Lung microvascular endothelial cell (primary cell): ENCODE measurements at regions not wholly inside any gene's neighbourhood (a gene's known extent, or its start where the extent isn't known, plus 50 kb on each side); places are given as distances from the start of the nearest gene placed in this dataset.

ENCODE experiments used
- DNase-seq, 2 donors: peaks; one replicate each; pipeline versions ENCODE4 v3.0.0 to v3.0.0-alpha.2; 2010; ENCODE audit warnings: low read depth in 2 of 2

- no peak for DNase-seq
Observed at GRCh38 chr13:111893607-111894443, 173.1 kb upstream of the SOX1 start.

GRCh38 chr13:111895896-111896821 lies 170.8 kb upstream of the SOX1 start:
- no peak for DNase-seq

- DNase-seq = no peak
Observed at GRCh38 chr13:111897178-111897845, 169.6 kb upstream of the SOX1 start.

DNA sequence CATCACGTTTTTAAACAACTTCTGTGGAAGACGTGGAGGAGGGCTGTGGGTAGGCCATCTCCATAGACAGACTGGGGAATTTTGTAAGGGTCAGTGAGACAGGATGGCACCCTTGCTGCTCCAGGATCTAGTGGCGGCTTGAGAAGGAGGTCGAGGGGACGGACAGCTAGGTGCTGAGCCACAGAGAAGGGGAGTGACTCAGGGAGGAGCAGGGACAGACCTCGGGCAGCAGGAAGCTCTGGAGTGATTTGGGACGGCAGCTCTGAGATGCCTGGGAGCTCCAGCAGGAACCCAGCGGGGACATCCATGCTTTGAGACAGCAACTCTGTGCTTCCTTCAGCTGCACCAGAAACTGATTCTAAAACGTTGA lies 169.1 kb upstream of the SOX1 start:
- no peak for DNase-seq

DNA sequence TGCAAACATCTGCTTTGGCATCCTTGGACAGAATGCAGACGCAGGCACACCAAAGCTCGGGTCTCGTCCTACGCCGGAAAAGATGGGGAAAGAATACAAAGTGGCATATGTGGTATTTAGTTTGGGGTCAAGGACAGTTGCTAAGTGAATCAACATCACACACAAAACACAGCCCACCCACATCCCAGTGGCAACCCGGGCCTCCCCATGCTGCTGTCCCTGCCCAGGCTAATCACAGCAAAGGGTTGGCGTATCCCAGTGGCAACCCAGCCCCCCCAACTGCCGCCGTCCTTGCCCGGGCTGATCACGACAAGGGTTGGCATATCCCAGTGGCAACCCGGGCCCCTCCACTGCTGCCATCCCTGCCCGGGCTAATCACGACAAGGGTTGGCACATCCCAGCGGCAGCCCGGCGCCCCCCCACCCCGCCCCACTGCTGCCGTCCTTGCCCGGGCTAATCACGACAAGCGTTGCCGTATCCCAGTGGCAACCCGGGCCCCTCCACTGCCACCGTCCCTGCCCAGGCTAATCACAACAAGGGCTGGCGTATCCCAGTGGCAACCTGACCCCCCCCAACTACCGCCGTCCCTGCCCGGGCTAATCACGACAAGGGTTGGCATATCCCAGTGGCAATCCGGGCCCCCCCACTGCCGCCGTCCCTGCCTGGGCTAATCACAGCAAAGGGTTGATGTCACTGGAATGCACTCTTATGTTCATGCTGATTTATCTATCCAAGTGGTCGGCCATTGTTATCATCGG lies 167.8 kb upstream of the SOX1 start:
- no peak for DNase-seq

- no peak for DNase-seq
Observed at GRCh38 chr13:111899714-111900389, 167.1 kb upstream of the SOX1 start.

DNA sequence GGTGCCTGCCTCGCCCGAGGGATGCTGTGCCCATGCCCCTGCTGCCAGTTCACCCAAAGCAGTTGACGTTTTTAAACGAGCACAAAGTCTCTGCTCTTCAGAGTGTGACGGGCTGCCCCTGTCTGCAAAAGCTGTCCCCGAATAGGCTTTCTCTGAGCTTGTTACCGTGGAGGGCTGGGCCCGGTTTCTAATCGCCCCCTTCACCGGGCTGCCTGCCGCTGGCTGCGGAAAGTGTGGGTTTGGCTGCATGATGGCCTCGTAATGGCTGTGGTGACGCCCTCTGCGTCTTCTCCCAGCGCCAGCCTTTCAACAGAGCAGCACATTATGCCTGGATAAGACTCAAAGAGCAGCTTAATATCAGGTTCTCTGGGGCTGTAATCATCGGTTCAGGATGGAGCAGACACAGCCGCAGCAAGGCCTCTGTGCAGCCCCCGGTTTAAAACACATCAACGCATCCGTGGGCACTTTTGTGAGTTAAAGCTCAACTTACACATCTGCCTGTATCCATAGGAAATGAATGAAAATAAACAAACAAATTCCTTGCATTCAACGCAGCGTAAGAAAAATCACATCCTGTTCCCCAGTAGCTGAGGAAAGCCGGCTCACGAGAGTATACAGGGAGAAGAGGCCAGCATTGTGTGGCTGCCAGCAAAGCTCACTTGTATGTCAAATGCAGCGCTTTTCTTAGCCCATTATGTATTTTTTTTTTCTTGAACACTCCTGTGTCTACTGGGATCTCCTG lies 166.4 kb upstream of the SOX1 start:
- no peak for DNase-seq

DNA sequence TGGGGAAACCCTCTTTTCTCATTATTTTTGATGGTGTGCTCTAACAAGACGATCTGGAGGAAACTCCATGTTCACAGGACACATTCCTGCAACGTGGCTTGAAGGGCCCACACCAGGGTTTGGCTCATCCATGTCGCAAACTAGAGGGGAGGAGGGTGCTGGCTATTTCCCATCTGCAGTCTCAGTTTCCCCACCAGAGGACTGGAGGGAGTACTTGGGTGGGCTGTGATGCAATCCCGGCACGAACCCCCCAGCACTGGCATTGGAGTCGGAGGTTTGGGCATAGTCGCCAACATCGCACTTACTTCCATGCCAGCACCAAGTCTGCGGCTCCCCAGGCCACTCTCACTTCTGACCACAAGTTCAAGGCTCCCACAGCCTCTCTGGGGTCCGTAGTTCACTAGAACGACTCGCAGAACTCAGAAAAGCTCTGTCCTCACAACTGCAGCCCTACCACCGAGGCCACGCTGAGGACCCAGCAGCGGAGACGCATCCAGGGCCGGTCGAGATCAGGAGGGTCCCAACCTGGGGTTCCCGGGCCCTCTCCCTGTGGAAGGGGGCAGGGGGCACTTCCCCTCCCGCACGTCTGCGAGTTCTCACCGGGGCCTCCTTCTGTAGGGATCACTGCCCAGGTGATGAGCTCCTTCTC lies 165.6 kb upstream of the SOX1 start:
- DNase-seq = no peak

DNA sequence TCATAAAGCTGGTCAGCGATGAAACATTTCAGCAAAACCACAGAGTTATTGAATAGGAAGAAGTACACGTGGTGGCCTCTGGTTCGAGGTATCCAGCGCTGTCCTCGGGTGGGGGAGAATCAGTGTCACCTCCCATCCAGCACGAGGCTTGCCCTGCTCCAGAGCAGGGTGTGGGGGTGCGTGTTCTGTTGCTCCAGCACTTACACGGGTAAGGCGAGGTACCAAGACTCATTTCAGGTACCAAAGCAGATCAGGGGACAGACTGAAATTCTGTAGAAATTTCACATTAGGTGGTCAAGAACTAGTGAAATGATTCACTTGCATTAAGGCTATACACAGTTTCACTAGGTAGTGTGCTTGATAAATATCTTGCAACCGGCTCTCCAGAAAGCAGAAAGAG lies 164.2 kb upstream of the SOX1 start:
- DNase-seq = no peak

DNA sequence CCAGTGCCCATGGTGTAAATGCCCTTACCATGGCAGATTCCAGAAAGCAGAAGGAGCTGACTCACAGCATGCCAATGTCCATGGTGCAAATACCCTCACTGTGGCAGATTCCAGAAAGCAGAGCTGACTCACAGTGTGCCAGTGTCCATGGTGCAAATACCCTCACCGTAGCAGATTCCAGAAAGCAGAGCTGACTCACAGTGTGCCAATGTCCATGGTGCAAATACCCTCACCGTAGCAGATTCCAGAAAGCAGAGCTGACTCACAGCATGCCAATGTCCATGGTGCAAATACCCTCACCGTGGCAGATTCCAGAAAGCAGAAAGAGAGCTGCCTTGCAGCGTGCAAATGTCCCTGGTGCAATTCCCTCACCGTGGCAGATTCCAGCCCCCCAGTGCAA lies 163.8 kb upstream of the SOX1 start:
- no peak for DNase-seq

DNA sequence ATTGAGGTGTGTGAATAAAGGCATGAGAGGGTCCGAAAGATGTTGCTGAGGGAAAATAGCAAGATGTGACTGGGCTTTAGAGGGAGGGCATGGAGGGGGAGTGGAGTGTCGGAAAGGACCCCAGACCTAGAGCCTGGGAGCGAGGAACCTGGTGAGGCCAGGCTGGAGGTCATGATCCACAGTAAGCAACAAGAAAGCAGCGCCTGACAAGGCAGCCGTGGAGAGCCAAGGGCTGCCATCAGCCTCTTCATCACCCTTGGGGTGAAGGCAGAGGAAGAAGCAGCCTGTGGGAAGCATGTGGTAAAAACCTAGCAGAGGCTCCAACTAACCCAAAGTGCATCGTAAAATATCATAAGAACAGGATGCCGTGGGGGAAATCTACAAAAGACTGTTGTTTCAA lies 162.8 kb upstream of the SOX1 start:
- no peak for DNase-seq

GRCh38 chr13:111904701-111905608 lies 162.0 kb upstream of the SOX1 start:
- DNase-seq = no peak

- DNase-seq = no peak
Observed at GRCh38 chr13:111905609-111905945, 161.4 kb upstream of the SOX1 start.

GRCh38 chr13:111906306-111906705 lies 160.6 kb upstream of the SOX1 start:
- DNase-seq = no peak

DNA sequence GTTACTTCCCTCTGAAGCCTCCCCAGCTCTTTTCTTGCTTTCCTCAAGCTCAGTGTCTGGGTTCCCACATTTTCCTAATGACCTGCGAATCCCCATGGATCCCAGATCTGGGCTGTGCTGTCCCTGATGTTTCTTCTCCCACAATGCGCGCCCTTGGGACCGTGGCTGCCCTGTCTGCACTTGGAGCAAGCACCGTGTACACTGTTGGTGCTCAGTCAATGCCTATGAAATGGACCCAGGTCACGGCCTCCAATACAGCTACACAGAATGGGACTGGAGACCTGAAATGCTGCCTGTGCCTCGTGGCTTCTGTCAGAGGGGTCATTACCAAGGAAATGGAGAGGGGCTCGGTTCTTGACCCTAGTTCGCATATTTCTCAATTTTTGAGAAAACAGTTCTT lies 160.1 kb upstream of the SOX1 start:
- no peak for DNase-seq

DNA sequence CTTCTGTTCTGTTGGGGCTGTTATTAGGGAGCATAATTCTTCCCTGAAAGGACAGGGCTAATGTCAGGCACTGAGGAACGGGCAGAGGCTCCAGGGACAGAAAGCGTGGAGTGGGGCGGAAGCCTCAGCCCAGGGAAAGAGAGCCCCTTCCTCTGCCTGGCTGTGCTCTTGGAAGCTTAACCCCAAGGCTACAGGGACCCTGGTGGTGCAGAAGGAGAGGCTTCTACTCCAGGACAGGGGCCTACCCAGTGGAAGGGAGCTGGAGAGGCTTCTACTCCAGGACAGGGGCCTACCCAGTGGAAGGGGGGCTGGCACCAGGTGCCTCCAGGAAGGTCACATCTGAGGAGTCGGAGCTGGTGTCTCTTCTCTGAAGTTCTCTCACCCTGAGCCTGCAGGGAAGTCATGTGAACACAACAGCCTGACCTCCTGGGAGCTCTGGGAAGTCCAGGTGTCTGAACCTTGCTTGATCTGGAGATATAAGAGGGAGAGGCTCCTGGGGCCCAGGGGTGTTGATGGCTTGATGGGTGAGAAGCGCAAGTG lies 159.5 kb upstream of the SOX1 start:
- DNase-seq = no peak

GRCh38 chr13:111908361-111908760 lies 158.6 kb upstream of the SOX1 start:
- DNase-seq = no peak

DNA sequence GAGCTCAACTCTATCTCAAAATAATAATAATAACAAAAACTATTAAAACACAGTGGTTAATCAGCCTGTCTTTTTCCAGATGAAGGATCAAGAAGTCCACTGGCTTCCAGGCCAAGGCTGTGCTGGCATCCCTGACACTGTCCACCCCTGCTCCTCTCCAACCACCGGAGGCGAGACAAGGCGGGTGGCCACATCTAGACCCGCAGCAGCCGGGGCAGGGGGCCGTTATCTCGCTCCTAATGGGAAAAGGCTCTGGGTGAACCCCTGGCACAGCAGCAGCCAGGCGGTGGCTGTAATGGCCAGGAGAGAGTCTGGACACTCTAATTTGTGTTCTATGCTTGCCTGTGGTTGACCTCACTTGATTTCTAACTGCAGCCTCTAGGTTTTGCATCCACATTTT lies 158.0 kb upstream of the SOX1 start:
- no peak for DNase-seq
